GM19328 (cell line): ENCODE measurements at regions not wholly inside any gene's neighbourhood (a gene's known extent, or its start where the extent isn't known, plus 50 kb on each side); places are given as distances from the start of the nearest gene placed in this dataset.

ENCODE experiments used
- ATAC-seq: cut with Tn5 transposase; IDR thresholded peaks from one replicate; pipeline ENCODE4 v1.9.1; 2021; ENCODE audit warnings: mild to moderate bottlenecking, moderate library complexity; ENCODE audit not compliant: unreplicated experiment

DNA sequence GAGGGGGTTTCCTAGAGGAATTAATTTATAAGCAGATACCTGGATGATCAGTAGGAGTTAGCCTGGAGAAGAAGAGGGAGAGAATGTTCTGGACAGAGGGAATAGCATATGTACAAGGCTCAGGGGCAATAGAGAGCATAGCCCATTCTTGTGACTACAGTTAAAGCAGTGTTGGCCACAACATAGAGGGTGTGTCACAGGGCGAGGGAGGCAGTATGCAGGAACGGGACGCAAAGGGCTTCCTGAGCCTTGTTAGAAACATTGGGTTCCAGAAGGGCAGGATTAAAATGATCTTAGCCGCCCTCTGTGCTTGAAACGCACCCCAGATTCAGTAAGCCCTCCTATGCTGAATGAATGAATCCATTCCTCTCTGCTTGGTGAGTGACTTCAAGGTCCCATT lies 142.2 kb upstream of the PWP1 start:
- no peak for ATAC-seq

DNA sequence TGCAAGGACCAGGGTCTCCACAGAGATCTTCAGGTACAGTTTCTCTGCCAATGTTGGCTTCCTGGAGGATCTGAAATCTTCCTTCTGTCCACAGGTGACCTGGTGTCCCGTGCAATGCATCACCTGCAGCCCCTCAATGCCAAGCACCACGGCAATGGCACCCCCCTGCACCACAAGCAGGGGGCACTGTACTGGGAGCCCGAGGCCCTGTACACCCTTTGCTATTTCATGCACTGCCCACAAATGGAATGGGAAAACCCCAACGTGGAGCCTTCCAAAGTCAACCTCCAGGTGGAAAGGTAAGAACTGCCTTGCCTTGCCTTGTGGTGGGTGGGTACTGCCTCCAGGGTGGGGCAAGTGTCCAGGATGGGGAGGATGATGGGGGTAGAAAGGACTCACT lies 141.8 kb upstream of the PWP1 start:
- no peak for ATAC-seq

DNA sequence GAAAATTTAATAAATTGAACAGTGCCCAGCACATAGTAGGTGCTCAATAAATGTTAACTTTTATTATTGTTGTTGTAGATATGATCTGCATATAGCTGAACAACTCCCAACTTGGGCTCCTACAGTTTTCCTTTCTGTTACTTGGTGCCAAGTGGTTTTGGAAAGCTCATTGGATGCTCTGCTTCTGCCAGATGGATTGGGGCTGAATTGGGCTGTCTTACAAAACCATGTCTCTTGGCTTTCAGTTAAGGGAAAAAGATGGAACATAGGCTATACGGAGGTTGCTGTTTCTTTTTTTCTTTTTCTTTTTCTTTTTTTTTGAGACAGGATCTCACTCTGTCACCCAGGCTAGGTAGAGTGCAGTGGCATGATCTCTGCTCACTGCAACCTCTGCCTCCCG lies 140.7 kb upstream of the PWP1 start:
- no peak for ATAC-seq

DNA sequence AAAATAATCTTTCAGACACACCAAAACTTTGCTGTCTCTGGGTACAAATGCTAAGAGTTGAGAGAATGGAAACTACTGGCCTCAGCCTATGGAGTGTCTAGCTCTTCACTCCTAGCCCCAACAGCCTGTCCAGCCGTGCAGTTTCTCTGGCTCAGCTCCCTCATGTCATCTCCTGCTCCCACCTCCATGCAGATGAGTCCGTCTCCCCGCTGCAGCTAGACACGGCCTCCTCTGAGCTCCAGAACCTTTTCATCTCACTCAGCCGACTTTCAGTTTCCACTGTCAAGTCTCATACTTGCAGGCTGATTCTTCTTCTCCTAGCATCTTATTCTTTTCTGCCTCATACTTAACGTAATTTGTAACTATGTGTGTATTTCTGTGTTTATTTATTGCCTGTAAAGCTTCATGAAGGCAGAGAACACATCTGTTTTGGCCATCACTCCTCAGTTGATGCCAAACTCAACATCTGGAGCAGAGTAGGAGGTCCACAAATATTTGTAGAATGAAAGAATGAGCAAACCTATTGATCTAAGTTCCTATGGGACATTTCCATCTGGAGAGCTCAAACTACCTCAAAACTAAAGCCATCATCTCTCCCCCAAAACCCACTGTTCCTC lies 139.8 kb upstream of the PWP1 start:
- no peak for ATAC-seq

DNA sequence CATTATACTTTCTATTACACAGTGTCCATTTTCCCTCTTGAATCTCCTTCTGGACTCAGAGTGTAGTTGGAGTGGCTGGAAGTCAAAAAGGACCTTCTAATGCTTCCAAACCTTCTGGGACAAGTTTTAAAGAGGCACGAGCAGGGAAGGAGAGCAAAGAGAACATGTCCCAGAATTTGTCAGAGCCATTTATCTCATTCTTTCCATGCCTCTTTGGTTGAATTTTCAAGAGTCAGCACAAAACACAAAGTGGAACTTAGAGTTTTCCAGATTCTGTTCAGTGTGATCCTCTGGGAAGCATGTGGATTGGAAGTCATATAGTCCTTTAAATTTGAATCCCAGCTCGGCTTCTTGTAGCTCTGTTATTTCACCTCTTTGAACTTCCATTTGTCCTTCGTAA lies 138.2 kb upstream of the PWP1 start:
- ATAC-seq = no peak

DNA sequence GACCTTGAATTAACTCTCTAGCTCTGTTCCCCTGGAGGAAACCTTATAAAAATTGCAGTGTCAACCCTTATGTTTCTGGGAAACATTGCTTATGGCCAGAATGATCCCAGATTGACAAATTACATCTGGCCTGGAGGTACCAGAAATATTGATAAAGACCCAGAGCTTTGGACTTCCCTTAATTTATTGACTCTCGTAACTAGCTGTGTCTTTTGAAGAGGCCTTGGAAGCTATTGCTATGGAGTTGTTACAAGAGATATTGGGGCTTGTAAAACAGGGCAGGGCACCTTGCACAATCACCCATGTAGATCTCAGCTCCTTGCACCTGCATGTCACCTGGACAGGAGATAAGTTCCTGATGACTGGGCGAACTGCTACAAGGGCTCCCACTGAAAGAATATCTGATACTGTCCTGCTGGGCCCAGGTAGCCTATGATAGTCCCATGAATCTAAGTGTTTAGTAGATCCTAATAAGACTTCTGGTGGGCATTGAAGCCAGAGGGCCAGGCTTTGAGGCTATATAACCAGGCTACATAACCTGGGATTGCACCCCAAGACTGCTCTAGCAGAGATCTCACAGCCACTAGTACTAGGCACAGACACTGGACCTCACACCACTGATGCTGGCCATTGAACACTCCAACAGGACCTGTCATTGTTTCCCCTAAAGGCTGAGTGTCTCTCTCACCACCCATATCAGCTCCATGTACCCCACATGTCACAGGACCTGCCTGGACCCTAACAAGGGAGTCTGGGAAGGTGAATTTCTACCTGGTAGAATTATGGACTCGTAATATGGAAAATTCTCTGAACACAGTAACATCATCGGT lies 135.7 kb upstream of the PWP1 start:
- ATAC-seq = no peak

DNA sequence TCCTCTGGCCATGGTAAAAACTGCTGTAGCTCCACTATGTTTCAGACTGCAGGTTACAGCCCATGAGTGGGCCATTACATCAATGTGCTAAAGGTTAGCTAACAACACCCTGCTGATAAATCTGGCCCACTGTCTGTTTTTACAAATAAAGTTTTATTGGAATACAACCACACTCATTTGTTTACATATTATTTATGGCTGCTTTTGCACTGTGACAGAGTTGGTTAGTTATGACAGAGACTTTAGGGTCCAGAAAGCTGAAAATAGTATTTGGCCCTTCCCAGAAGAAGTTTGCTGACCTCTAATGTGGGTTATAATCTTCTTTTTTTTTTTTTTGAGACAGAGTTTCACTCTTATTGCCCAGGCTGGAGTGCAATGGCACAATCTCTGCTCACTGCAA lies 134.2 kb upstream of the PWP1 start:
- ATAC-seq = no peak

DNA sequence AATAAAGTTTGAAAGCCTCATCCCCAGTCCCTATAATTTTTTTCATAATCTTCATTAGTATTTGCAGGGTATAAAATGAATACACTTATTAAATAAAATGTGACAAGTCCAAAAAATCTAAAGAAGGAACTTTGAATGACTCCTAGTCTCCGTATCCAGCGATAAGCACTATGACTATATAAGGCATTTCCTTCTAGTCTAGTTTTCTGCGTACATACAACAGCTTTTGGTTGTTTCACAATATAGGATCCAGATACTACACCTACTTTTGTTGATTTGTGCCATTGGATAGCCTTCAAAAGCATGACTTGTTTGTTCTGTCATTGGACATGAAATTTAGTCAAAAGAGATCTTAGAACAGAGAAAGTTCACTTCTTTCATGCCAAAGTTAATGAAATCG lies 133.3 kb upstream of the PWP1 start:
- ATAC-seq = no peak

DNA sequence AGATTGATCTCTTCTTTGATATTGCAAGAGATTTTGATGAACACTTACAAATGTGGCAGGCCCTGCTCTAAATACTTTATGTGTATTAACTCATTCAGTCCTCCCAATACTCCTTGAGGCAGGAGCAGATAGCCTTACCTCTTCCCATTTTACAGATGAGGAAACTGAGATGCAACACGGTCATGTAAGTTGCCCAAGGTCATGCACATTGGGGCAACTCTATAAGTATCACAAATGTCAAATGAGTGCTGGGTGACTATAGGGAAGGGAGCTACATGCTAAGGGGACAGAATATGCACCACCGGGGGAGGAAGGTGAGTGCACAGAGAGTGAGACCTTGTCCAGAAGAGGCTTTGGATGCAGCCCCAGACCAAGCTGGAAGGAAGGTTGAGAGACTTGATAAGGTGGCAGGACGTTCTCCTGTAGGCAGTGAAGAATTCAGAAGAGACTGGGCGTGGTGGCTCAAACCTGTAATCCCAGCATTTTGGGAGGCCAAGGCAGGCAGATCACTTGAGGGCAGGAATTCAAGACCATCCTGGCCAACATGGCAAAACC lies 132.3 kb upstream of the PWP1 start:
- ATAC-seq = no peak

DNA sequence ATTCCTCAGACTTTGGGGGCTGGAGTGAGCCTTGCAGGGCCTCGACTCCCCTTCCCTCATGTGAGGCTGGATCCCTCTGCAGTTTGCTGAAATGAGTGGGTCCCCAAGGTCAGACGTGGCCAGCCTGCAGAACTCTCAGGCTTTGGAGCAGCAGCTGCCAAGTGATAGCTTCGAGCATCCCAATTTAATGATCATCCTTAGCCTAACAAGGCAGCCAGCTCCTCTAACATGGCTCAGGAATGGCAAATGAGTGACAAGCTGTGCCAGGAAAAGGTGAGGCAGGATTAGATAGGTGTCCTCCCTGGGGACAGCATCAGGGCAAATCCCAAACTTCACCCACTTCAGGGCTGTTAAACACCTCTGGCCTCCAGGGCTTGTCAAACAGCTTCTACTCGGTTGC lies 130.7 kb upstream of the PWP1 start:
- no peak for ATAC-seq

DNA sequence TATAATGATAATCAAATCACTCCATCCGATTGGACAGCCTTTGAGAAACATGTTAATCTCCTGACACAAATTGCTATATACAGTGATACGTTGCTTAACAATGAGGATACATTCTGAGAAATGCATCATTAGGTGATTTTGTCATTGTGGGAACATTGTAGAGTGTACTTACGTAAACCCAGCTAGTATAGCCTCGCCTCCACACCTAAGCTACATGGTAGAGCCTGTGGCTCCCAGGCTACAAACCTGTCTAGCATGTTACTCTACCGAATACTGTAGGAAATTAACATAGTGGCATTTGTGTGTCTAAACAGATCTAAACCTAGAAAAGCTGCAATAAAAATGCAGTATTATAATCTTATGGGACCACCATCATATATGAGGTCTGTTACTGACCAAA lies 128.6 kb upstream of the PWP1 start:
- no peak for ATAC-seq

DNA sequence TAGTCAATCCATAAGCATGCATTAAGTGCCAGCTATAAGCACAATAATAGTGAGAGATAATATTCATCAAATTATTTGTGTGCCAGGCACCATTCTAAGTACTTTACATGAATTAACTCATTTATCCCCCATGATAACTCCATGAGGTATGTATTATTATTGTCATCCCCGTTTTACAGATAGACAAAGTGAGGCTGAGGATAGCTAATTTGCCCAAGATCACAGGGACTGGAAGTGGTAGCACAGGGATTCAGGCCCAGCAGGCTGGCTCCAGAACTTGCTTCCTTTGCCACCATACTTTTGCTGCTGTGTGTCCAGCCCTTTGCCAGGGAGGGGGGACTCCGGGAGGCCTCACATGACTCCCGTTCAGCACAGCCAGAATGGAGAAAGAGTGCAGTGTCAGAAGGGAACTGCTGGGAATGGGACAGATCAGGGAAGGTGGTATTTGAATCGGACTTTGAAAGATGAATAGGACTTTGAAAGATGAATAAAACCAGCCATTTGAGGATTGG lies 128.0 kb upstream of the PWP1 start:
- ATAC-seq = no peak

DNA sequence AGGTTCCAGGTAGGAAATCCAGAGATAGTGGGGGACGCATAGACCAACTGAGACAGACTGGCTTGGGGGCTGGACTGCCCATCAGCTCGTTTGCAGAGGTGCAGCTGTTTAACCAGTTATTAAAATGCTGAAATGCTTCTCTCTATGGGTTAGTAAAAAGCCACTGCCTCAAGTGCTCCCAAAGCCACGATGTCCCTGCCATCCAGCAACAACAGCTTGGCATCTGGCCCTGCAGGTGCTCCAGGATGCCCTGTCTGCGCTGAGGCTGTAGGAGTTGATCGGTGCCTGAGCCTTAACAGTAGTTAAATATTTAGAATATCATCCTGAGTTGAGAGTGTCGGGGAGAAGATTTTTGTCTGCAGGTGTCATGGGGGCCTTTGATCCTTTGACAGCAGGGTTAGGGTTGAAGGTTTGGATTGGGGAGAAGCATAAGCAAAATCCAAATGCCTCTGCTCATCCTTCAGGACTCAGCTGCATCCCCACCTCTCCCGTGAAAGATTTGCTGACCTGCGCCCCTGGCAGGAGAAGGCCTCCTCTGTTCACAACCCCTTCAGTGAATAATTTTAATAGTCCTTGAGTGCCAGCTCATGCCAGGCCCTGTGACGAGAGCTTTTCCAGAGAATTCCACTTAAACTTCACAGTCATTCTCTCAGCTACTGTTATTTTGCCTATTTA lies 127.3 kb upstream of the PWP1 start:
- no peak for ATAC-seq

DNA sequence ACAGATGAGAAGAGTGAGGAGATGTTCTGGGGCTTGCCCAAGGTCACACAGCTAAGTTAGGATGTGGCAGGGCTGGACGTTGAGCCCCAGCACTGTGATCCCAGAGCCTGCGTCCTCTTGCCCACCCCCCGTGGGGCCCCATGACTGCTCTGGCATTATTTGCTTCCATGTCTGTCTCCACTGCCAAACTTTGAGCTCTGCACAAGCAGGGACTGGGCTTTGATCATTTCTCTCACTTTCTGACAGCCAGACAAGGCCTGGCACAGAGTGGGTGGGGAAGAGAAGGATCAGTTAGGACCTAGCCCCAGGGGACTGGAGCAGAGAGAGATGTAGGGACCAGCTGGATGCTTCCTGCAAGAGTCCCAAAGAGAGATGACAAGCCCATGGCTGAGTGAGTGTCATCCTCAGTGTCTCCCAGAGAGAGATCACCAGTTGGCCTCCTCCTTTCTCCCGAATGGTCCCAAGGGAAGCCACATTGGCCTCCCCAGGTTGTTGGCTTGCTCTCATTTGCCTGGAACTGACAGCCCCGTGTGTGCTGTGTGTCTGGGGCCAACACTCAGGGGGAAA lies 126.7 kb upstream of the PWP1 start:
- no peak for ATAC-seq

DNA sequence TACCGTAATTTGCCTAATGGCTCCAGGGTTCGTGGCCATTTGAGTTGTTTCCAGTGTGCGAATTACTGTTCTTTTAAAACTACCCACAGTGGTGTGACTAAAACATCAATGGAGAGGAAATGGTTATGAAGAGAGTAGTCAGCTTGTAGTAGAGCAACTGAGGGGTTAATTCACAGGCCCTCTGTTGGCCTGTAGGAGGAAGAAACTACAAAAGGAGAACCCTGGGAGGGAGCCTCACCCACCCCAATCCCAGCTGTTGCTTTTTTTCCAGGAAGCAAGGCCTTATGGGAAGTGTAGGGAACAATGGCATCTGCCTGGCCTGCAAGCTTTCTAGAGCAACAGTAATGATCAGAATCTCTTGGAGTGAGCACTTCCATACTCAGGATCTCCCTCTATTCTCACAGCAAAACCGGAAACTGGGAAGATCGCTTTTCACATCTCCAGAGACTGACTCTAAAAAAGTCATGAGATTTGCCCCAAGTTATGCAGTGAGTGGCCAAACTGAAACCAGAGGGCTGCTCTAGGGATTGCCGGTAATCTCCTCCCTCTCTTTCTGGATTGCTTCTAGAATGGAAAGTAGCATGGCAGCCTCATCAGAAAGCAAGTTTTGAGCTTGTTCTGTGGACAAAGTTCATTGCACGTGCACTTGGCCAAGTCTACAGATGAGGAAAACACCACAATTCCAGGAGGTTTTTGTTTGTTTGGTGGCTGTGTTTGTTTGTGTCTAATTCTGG lies 125.3 kb upstream of the PWP1 start:
- no peak for ATAC-seq

DNA sequence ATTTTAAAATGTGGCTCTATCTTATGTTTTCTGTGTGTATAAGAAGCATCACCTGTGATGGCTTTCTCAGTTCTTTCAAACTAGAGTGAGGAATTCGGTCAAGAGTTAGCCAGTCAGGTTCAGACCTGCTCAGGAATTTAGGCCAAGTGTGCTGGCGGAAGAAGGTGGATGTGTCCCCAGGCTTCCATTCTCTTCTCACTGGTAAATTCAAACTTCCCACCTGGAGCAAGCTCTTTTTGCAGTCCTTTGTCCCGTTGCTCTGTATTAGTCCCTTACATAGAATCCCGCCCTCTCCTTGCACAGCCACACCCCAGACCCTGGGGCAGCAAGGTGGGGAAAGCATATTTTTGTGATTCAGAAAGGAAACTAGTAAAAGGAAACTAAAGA lies 124.7 kb upstream of the PWP1 start:
- no peak for ATAC-seq

DNA sequence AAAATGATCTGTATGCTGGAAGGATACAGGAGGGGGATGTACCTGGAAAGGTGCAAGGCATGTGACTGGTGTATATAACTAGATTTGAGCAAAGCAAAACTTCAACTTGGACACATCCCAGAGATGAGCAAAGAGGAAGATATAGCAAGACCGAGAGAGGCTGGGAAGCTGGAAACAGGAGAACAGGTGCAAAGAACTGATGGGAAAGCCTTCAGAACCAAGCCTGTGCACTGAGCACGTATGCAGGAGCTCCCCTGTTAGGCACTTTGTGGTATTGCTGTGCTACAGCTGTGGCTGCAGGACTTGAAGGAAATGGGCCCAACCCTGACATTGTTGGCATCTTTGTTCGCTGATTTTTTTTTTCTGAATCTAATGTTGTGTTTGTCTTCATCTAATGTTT lies 120.7 kb upstream of the PWP1 start:
- ATAC-seq = no peak

DNA sequence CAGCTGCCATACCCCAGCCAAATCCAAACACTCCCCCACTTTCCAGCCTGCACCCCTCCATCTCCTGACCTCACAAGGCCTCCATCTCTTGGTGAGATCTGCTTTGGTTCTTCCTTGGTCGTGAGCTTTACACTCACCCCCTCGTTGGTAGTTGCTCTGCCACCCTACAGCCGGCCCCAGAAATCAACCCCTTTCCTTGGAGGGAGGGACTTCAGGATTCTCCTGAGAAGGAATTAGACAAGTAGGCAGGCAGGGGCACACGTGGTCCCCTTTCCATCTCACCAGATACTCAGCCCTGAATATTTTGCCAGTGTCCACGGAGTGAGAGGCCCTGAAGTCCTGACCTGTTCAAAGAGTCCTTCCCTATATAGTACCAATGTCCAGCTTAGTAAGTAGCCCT lies 120.0 kb upstream of the PWP1 start:
- ATAC-seq = no peak

DNA sequence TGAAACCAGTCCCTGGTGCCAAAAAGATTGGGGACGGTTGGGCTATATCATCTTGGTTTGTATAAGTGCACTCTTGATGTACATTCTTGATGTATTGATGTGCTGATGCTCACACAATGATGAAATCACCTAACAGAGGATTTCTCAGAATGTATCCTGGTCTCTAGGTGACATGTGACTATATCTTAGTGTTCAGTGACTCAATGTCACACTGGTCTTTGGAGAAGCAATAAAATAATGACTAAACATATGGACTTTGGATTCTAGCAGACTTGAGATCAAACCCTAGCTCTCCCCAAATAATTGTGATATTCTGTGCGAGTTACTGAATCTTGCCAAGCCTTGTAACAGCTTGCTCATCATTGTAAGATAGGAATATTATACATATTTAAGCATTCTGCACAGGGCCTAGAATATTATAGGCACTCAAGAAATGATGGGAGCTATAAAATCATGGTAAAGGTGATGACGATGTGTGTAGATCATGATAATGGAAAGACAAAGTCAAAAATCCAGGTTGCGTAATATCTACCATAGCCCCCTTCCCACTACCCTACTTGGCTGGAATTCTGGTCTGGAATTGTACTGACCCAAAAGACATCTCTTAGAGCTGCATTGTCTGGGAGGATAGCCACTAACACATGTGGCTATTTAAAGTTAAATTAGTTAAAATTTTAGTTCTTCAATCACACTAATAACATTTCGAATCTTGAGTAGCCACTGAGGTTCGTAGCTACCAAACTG lies 117.6 kb upstream of the PWP1 start:
- no peak for ATAC-seq

DNA sequence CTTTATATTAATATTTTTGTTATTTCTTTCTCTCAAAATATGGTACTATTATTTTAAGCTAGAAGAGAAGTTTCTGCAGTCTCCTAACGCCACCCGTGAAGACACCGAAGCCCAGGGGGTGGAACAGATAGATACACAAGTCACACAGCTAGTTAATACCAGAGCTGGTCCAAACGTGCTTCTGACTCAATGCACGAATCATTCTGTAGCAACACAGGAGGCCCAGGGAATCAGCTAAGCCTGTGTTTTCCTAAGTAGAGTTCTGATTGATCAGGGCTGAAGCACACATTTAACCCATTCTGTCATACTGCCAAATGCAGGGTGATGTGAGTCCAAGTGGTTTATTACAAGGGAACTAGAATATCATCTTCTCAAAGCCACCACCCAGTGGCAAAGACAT lies 116.9 kb upstream of the PWP1 start:
- ATAC-seq = no peak
